Epithelial cell of proximal tubule (primary cell): ENCODE measurements at regions not wholly inside any gene's neighbourhood (a gene's known extent, or its start where the extent isn't known, plus 50 kb on each side); places are given as distances from the start of the nearest gene placed in this dataset.

Source experiments
- DNase-seq: peaks from one replicate; pipeline ENCODE4 v3.0.0-alpha.2; 2011; ENCODE audit warnings: low read depth
- H3K4me3 ChIP-seq: 2 replicates; pipeline ENCODE4 v1.5.1; 2011; ENCODE audit warnings: low read depth, mild to moderate bottlenecking, low read length
- TF ChIP-seq, protein P1 (sequence below): conservative IDR thresholded peaks from 2 replicates; pipeline ENCODE4 v1.5.1; 2012; ENCODE audit warnings: low read depth, mild to moderate bottlenecking, low read length

DNA sequence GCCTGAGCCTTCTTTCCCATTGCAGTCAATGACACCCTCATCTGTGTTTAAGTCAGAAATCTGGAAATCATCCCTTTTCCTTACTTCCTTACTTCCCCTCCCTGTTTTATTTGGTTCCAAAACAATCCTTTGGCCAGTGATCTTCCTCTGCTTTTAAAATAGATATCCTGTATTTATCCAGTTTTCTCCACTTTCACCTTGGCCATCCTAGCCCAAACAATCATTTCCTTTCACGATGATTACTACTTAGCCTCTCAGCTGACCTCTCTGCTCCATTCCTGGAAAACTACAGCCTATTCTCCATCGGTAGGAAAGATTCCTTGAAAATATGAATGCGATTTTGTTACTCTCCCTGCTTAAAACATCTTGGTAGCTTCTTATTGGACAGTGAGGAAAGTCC lies 565.4 kb downstream of the TLR4 start:
- no peak for DNase-seq
- H3K4me3 ChIP-seq: no peak overlapping the region
- TF ChIP-seq, protein P1, sequence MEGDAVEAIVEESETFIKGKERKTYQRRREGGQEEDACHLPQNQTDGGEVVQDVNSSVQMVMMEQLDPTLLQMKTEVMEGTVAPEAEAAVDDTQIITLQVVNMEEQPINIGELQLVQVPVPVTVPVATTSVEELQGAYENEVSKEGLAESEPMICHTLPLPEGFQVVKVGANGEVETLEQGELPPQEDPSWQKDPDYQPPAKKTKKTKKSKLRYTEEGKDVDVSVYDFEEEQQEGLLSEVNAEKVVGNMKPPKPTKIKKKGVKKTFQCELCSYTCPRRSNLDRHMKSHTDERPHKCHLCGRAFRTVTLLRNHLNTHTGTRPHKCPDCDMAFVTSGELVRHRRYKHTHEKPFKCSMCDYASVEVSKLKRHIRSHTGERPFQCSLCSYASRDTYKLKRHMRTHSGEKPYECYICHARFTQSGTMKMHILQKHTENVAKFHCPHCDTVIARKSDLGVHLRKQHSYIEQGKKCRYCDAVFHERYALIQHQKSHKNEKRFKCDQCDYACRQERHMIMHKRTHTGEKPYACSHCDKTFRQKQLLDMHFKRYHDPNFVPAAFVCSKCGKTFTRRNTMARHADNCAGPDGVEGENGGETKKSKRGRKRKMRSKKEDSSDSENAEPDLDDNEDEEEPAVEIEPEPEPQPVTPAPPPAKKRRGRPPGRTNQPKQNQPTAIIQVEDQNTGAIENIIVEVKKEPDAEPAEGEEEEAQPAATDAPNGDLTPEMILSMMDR: no peak

DNA sequence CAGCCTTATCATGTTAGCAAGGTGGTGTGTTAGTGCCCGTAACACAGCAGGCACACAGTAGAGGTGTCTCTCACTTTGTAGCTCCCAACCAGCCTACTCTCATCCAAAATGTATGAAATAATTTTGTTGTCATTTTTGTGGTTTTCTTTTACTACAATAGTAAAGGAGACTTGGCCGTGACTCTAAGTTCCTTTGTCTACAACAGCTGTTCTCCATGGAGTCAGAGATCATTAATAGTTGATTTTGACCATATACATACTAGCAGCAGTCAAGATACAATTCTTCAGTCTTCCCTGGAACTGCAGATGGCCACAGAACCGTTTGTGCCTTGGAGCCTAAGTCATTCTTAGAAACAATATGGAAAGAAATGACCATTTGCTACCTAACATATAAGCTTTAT lies 567.1 kb downstream of the TLR4 start:
- no peak overlapping the region for H3K4me3 ChIP-seq
- no peak for DNase-seq
- TF ChIP-seq, protein P1: no peak

- DNase-seq: no peak
- TF ChIP-seq, protein P1: no peak
- H3K4me3 ChIP-seq: no peak overlapping the region
Observed at GRCh38 chr9:118271936-118272335, 567.7 kb downstream of the TLR4 start.

DNA sequence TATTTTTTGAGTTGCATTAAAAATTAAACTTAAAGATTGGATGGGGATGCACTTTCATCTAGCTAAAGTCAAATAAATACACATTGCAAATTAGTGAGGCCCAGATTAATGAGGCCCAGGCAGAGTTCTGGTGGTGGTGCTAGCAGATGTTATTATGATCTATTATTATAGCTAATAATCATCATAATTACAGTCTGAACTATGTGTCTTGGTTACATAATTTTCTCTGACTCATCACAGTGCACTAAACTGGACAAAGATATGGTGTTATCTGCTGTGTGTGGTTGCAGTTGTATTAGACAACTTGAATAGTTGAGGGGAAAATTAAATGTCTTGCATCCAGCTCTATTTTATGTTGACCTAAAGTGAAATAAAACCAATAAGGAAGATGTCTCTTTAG lies 568.8 kb downstream of the TLR4 start:
- H3K4me3 ChIP-seq: no peak overlapping the region
- TF ChIP-seq, protein P1: no peak
- no peak for DNase-seq

DNA sequence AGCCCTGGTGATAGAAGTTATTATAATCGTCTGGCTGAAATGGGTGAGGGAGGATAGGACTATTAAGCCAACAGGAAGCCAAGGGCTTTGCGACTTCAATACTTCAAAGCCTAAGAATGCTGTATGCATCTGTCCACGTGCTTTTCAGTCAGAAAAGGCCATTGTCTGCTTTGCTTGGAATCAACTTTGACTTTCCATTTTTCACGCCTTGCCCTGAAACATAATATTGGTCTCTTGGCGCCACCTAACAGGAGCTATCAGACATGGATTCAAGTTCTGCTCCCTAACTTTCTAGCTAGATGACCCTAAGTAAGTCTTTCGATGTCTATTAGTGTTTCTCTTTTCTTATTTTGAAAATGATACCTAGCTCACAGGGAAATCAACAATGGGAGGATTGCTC lies 572.6 kb downstream of the TLR4 start:
- DNase-seq: no peak
- H3K4me3 ChIP-seq: no peak overlapping the region
- TF ChIP-seq, protein P1: peak; percentile 7

- no peak for DNase-seq
- H3K4me3 ChIP-seq: no peak overlapping the region
- TF ChIP-seq, protein P1: no peak
Observed at GRCh38 chr9:118281772-118282171, 577.6 kb downstream of the TLR4 start.

DNA sequence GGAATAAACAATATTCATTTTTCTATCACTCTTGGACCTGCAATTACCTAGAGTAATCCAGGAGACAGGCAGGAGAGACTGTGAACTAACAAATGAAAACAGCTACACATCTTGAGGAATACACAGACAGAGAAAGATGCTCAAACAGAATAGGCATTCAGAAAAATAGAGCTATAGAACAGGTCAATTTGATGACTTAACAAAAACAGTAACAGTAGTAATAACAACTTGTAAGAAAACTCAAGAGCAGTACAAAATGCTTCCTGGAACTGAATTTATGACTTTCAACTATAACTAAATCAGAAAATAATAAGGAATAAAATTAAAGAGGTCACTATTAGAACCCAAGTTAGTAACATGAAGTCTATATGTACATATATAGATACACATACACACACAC lies 579.3 kb downstream of the TLR4 start:
- H3K4me3 ChIP-seq: no peak overlapping the region
- TF ChIP-seq, protein P1: no peak
- DNase-seq: no peak
